ENCODE measurements at regions not wholly inside any gene's neighbourhood (a gene's known extent, or its start where the extent isn't known, plus 50 kb on each side); places are given as distances from the start of the nearest gene placed in this dataset.

GRCh38 chr16:11494029-11494428 is 92.7 kb downstream of the LITAF start:
- H3K27me3 ChIP-seq (ENCODE audit: control insufficient read depth in 4 of 4, insufficient read depth in 4 of 4, low read length in 3 of 4) = no peaks in the 10 kb centered on the region
- no peak overlapping the region for H3K9ac ChIP-seq (ENCODE audit: low read depth in 1 of 2, low read length in 2 of 2)
- H3K36me3 ChIP-seq (ENCODE audit: control insufficient read depth in 4 of 4, insufficient read depth in 3 of 4, low read depth in 1 of 4, low read length in 3 of 4) = no peaks in the 10 kb centered on the region
- H3K4me1 ChIP-seq (ENCODE audit: control insufficient read depth in 4 of 4, insufficient read depth in 4 of 4, low read length in 3 of 4) = peaks cover 11 to 19% (median 14%) of the 10 kb centered on the region in 4 donors
- no peak overlapping the region for H3K4me3 ChIP-seq (ENCODE audit: low read depth in 1 of 3, low read length in 3 of 3)
- H3K27ac ChIP-seq (ENCODE audit: low read depth in 1 of 2, low read length in 2 of 2) = no peak overlapping the region
- no peak for DNase-seq (ENCODE audit: low spot score)
- no peaks in the 10 kb centered on the region for H3K9me3 ChIP-seq (ENCODE audit: control insufficient read depth in 4 of 4, low read length in 3 of 4)
- TF ChIP-seq MAX (IDR thresholded peaks at IDR 0.05) (no peak), TAF1 (conservative IDR thresholded peaks at IDR 0.05) (no peak), REST (IDR thresholded peaks at IDR 0.05) (no peak)
- 78% methylated on average over 12 of the region's 17 CpGs for WGBS

DNA sequence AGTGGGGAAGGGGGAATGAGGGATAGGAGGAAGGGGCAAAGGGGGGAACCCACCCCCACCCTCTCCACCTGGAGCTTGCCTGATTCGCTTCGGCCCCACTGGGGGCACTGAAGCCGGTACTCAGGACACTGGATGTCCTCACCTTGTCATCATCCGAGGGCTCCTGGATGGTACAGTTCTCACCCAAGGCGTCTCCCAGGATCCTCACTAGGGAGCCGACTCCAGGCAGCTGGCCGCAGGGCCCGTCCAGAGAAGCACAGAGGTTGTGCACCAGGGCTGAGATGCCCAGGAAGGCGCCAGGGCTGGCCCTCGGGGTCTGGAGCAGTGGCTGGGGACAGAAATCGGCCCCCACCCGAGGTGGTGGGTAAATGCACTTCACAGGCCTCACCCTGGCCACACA is 92.3 kb downstream of the LITAF start:
- Histone ChIP-seq H3K27me3 (ENCODE audit: control insufficient read depth in 4 of 4, insufficient read depth in 4 of 4, low read length in 3 of 4) (no peaks in the 10 kb centered on the region), H3K27ac (ENCODE audit: low read depth in 1 of 2, low read length in 2 of 2) (peak overlapping the region in 1 of 2 donors; percentile 72), H3K36me3 (ENCODE audit: control insufficient read depth in 4 of 4, insufficient read depth in 3 of 4, low read depth in 1 of 4, low read length in 3 of 4) (no peaks in the 10 kb centered on the region), H3K9me3 (ENCODE audit: control insufficient read depth in 4 of 4, low read length in 3 of 4) (no peaks in the 10 kb centered on the region), H3K9ac (ENCODE audit: low read depth in 1 of 2, low read length in 2 of 2) (no peak overlapping the region), H3K4me3 (ENCODE audit: low read depth in 1 of 3, low read length in 3 of 3) (no peak overlapping the region), H3K4me1 (ENCODE audit: control insufficient read depth in 4 of 4, insufficient read depth in 4 of 4, low read length in 3 of 4) (peaks cover 11 to 19% (median 14%) of the 10 kb centered on the region in 4 donors)
- no peak for DNase-seq (ENCODE audit: low spot score)
- TF ChIP-seq ATF3 (IDR thresholded peaks at IDR 0.05) (no peak), SP1 (IDR thresholded peaks at IDR 0.05) (no peak), EGR1 (IDR thresholded peaks at IDR 0.05; ENCODE audit: low read depth in 2 of 2) (no peak), HNF4A (conservative IDR thresholded peaks at IDR 0.05) (no peak), HNF4G (IDR thresholded peaks at IDR 0.05) (no peak), YY1 (IDR thresholded peaks at IDR 0.05) (no peak), RAD21 (IDR thresholded peaks at IDR 0.05) (no peak), TAF1 (conservative IDR thresholded peaks at IDR 0.05) (no peak), REST (IDR thresholded peaks at IDR 0.05) (no peak), GABPA (IDR thresholded peaks at IDR 0.05 in 1 of 2, conservative IDR thresholded peaks at IDR 0.05 in 1 of 2) (no peak), FOXA2 (IDR thresholded peaks at IDR 0.05) (no peak), JUND (IDR thresholded peaks at IDR 0.05) (no peak), RXRA (IDR thresholded peaks at IDR 0.05) (no peak)
- TF ChIP-seq, protein P1, sequence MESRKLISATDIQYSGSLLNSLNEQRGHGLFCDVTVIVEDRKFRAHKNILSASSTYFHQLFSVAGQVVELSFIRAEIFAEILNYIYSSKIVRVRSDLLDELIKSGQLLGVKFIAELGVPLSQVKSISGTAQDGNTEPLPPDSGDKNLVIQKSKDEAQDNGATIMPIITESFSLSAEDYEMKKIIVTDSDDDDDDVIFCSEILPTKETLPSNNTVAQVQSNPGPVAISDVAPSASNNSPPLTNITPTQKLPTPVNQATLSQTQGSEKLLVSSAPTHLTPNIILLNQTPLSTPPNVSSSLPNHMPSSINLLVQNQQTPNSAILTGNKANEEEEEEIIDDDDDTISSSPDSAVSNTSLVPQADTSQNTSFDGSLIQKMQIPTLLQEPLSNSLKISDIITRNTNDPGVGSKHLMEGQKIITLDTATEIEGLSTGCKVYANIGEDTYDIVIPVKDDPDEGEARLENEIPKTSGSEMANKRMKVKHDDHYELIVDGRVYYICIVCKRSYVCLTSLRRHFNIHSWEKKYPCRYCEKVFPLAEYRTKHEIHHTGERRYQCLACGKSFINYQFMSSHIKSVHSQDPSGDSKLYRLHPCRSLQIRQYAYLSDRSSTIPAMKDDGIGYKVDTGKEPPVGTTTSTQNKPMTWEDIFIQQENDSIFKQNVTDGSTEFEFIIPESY (IDR thresholded peaks at IDR 0.05) = no peak
- 90% methylated on average over 12 of the region's 12 CpGs for WGBS

Data from liver (tissue), 7 donors.